Kidney epithelial cell (primary cell): ENCODE measurements at regions not wholly inside any gene's neighbourhood (a gene's known extent, or its start where the extent isn't known, plus 50 kb on each side); places are given as distances from the start of the nearest gene placed in this dataset.

Experiments used
- DNase-seq: peaks from one replicate; pipeline ENCODE4 v3.0.0-alpha.2; 2010; ENCODE audit warnings: low read depth
- H3K27me3 ChIP-seq: 2 replicates; pipeline ENCODE4 v1.6.0; 2011; ENCODE audit warnings: low read length; ENCODE audit not compliant: control insufficient read depth, insufficient read depth
- H3K36me3 ChIP-seq: 2 replicates; pipeline ENCODE4 v1.5.1; 2011; ENCODE audit warnings: low read length; ENCODE audit not compliant: control insufficient read depth, insufficient read depth
- H3K4me3 ChIP-seq: 2 replicates; pipeline ENCODE4 v1.5.1; 2011; ENCODE audit warnings: low read depth, mild to moderate bottlenecking, control low read depth, low read length
- TF ChIP-seq, protein P1 (sequence below): IDR thresholded peaks from 2 replicates; pipeline ENCODE4 v1.5.1; 2011; ENCODE audit warnings: mild to moderate bottlenecking, moderate library complexity, low read length, control low read depth, inconsistent platforms; ENCODE audit not compliant: insufficient read depth, poor library complexity, severe bottlenecking

DNA sequence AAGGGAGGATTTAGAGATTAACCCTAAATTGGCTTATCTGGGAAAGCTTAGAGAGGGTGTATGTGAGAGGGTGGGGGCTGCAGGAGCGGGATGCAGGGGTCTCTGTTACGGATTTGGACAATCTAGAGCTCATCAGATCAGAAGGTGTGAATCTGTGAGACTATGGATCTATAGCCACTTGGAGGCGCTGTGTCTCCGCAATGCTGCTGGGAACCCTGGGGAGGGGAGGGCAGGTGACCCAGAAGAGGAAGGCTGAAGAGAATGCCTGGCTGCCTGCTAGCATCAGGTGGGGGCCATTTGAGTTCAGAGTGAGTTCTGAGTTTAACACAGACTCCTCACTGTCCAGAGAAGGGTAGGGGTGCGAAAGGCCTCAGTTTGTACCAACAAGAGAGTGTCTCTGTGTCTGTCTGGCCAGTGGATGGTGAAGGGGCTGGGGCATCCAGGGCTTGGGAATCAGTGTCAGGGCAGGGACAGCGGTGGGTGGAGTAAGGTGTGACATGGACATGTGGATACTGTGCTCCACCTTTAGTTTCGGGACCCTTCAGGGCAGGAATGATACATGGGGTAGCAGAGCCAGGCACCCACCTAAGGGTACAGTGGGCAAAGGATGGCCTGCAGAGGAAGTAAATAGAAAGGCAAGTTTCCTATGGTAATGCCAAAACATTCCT, 187.3 kb upstream of the PRSS58 start:
- no peaks in the 10 kb centered on the region for H3K27me3 ChIP-seq
- H3K4me3 ChIP-seq: no peak overlapping the region
- TF ChIP-seq, protein P1, sequence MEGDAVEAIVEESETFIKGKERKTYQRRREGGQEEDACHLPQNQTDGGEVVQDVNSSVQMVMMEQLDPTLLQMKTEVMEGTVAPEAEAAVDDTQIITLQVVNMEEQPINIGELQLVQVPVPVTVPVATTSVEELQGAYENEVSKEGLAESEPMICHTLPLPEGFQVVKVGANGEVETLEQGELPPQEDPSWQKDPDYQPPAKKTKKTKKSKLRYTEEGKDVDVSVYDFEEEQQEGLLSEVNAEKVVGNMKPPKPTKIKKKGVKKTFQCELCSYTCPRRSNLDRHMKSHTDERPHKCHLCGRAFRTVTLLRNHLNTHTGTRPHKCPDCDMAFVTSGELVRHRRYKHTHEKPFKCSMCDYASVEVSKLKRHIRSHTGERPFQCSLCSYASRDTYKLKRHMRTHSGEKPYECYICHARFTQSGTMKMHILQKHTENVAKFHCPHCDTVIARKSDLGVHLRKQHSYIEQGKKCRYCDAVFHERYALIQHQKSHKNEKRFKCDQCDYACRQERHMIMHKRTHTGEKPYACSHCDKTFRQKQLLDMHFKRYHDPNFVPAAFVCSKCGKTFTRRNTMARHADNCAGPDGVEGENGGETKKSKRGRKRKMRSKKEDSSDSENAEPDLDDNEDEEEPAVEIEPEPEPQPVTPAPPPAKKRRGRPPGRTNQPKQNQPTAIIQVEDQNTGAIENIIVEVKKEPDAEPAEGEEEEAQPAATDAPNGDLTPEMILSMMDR: no peak
- no peaks in the 10 kb centered on the region for H3K36me3 ChIP-seq
- no peak for DNase-seq

DNA sequence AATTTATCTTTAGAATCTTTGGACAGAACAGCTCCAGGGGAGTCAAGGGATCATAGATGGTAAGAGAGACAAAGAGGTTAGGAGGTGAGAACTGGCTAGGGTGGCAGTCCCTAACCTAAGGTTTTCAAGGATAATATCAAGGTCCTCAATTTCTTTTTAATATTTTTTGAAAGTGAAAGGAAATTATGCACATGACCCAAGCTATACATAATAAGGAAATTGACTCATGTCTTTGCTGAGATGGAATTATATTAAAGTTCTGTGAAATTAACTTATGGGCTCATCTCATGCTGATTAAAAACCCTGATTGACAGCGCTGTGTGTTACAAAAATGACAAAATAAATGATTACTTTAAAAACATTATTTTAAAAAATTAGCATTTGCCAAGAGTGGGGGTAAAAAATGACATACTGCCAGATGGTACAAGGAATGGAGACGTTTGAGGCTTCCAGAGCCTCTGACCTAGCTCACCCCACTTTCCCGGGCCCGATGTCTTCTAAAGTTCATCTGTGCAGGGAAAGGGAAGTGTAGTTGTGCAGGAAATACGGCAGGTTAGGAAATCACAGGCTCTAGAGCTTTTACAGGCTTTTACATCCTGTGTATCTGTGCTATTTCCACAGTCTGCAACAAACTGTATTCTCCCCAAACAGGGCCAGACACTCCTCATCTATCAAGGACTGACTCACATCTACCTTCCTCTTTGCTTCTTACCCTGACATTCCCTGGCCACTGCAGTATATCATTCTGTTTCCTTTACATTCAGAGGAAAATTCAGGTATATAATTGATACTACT, 185.6 kb upstream of the PRSS58 start:
- H3K4me3 ChIP-seq: no peak overlapping the region
- no peaks in the 10 kb centered on the region for H3K36me3 ChIP-seq
- no peak for DNase-seq
- H3K27me3 ChIP-seq: no peaks in the 10 kb centered on the region
- TF ChIP-seq, protein P1: no peak

DNA sequence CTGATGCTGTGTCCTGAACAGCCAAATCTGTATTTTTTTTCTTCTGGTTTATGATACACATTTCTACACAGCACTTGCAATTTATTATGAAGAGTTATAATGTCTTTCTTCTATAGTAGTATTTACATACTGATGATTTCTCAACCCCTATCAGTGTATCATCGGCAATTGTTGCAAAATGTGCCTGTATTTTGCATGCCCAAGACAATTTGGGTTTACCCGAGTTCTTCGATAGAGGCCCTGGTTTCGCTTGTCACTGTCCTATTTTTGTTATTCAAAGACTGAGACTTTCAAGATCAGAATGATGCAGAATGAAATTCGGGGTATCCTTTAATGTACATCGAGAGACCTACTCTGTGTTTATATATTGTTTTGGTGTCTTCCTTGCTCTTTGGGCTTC, 184.5 kb upstream of the PRSS58 start:
- Histone ChIP-seq H3K36me3 (no peaks in the 10 kb centered on the region), H3K4me3 (no peak overlapping the region), H3K27me3 (no peaks in the 10 kb centered on the region)
- TF ChIP-seq, protein P1: no peak
- DNase-seq: no peak

DNA sequence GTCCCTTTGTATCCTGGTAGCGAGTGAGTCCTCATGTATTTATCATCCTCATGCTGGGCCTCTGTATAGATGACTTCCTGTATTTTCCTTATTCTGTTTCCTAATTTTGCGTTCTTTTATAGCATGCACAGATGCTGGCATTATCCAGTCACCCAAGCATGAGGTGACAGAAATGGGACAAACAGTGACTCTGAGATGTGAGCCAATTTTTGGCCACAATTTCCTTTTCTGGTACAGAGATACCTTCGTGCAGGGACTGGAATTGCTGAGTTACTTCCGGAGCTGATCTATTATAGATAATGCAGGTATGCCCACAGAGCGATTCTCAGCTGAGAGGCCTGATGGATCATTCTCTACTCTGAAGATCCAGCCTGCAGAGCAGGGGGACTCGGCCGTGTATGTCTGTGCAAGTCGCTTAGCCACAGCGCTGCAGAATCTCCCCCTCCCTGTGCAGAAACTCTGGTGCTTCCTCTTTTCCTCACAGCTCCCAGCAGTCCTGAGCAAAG, 183.1 kb upstream of the PRSS58 start:
- H3K4me3 ChIP-seq: no peak overlapping the region
- H3K27me3 ChIP-seq: no peaks in the 10 kb centered on the region
- DNase-seq: no peak
- no peaks in the 10 kb centered on the region for H3K36me3 ChIP-seq
- TF ChIP-seq, protein P1: no peak

DNA sequence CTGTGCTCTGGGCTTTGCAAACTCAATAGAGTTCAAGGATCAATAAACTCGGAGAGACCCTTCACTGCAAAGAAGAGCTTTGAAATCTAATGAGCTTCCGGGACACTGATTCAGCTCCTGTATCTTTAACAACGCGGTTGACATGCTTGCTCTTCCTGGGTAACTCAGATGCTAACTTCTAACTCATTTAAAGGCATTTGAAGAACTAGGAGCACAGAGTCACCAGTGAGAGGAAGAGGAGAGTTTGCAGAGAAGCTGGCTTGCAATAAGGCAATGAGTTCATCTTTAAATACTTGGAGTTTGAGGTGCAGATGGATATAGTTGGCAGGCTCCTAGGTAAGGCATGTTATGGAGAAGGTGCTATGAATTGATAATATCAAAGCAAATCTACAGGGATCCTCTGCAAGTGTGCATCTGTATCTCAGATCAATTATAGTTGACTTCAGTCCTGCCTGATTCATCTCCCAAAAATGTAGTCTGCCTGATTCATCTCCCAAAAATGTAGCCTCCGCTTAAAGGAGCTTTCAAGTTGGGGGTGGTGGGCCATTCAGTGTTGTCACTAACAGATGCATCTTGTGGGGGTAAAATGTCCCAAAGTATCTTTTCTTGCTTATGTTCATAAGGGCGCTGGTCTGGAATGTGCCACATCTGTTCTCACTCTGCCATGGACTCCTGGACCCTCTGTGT, 182.5 kb upstream of the PRSS58 start:
- TF ChIP-seq, protein P1: no peak
- H3K36me3 ChIP-seq: no peaks in the 10 kb centered on the region
- peak; percentile 52 for DNase-seq
- H3K4me3 ChIP-seq: no peak overlapping the region
- H3K27me3 ChIP-seq: no peaks in the 10 kb centered on the region
